A549 (cell line): ENCODE measurements at regions not wholly inside any gene's neighbourhood (a gene's known extent, or its start where the extent isn't known, plus 50 kb on each side); places are given as distances from the start of the nearest gene placed in this dataset.

ENCODE experiments used
- ATAC-seq, 2 experiments: fragments of 200-7000 bp in 1 of 2; fragments of >200 bp in 1 of 2; cut with Nextera tagmentation in 1 of 2; cut with Tn5 transposase in 1 of 2; 3 replicates each; pipeline versions ENCODE4 v1.8.0 to v1.9.1; 2018 to 2020; ENCODE audit warnings: mild to moderate bottlenecking in 1 of 2, moderate library complexity in 1 of 2
- CTCF ChIA-PET: fragments of 300-600 bp; sonication (Branson Sonifier 250); formaldehyde crosslinking; extraction: SDS; loops from one replicate; lab custom pipeline; 2021; ENCODE audit warnings: antibody characterized with exemption, inconsistent platforms; lab: Yijun Ruan, JAX
- POLR2A ChIA-PET: fragments of 350-600 bp; formaldehyde crosslinking; extraction: SDS; loops from one replicate; lab custom pipeline; 2021; ENCODE audit warnings: antibody characterized with exemption, inconsistent platforms; lab: Yijun Ruan, JAX
- DNase-seq, 2 experiments: peaks; one replicate each; pipeline versions ENCODE4 v3.0.0 to v3.0.0-alpha.2; 2011 to 2016; ENCODE audit warnings: low read depth in 1 of 2, low spot score in 1 of 2
- FAIRE-seq: peaks from 2 replicates; lab custom pipeline; 2011; peaks lifted over from hg19 to GRCh38; lab: Jason Lieb, UNC
- H3K27ac ChIP-seq, 2 experiments: fragments of >200 bp; sonication (Bioruptor Twin); formaldehyde crosslinking; 3 replicates each; pipeline ENCODE4 v1.5.1; 2016 to 2017
- H3K4me1 ChIP-seq: fragments of >200 bp; sonication (Bioruptor Twin); formaldehyde crosslinking; 3 replicates; pipeline ENCODE4 v1.6.1; 2016
- H3K4me2 ChIP-seq: fragments of >200 bp; sonication (Bioruptor Twin); formaldehyde crosslinking; 3 replicates; pipeline ENCODE4 v1.6.1; 2016
- H3K4me3 ChIP-seq: fragments of >200 bp; sonication (Bioruptor Twin); formaldehyde crosslinking; 3 replicates; pipeline ENCODE4 v1.5.1; 2016
- H3K9me3 ChIP-seq: fragments of >200 bp; sonication (Bioruptor Twin); formaldehyde crosslinking; 3 replicates; pipeline ENCODE4 v1.6.1; 2016
- BCL3 ChIP-seq: fragments of >200 bp; sonication (Bioruptor Twin); formaldehyde crosslinking; IDR thresholded peaks from 3 replicates; pipeline ENCODE4 v1.6.1; 2016
- BHLHE40 ChIP-seq: IDR thresholded peaks from 2 replicates; pipeline ENCODE4 v1.6.1; 2012; ENCODE audit warnings: low read depth, low read length, inconsistent platforms
- CHD2 ChIP-seq: fragments of 150-350 bp; IDR thresholded peaks from 2 replicates; pipeline ENCODE4 v1.6.1; 2014; ENCODE audit warnings: low read length; ENCODE audit not compliant: partially characterized antibody
- EHMT2 ChIP-seq: fragments of 200-600 bp; sonication (generic); IDR thresholded peaks from 2 replicates; pipeline ENCODE4 v1.6.1; 2016; ENCODE audit warnings: antibody characterized with exemption, low read depth, mild to moderate bottlenecking, moderate library complexity
- ELK1 ChIP-seq: fragments of 150-350 bp; IDR thresholded peaks from 2 replicates; pipeline ENCODE4 v1.6.1; 2014; ENCODE audit warnings: low read depth, mild to moderate bottlenecking, low read length
- EP300 ChIP-seq, 2 experiments: fragments of >200 bp; sonication (Bioruptor Twin); formaldehyde crosslinking; IDR thresholded peaks; 2 replicates in 1 of 2; 3 replicates in 1 of 2; pipeline ENCODE4 v1.6.1; 2016 to 2017
- GATA3 ChIP-seq: IDR thresholded peaks from 2 replicates; pipeline ENCODE4 v1.6.1; 2012; ENCODE audit warnings: borderline replicate concordance
- HES2 ChIP-seq: fragments of >200 bp; sonication (Bioruptor Twin); formaldehyde crosslinking; IDR thresholded peaks from 2 replicates; pipeline ENCODE4 v1.6.1; 2016
- HEYL ChIP-seq: fragments of 250-450 bp; sonication (Bioruptor Pico); IDR thresholded peaks from 2 replicates; pipeline ENCODE4 v1.8.0; 2021; ENCODE audit warnings: mild to moderate bottlenecking, moderate library complexity
- HMGXB4 ChIP-seq: fragments of 250-450 bp; sonication (Bioruptor Pico); IDR thresholded peaks from 2 replicates; pipeline ENCODE4 v1.5.0; 2021; ENCODE audit warnings: mild to moderate bottlenecking, moderate library complexity, borderline replicate concordance
- HOXB13 ChIP-seq: fragments of 250-450 bp; sonication (Bioruptor Pico); IDR thresholded peaks from 2 replicates; pipeline ENCODE4 v1.5.0; 2020; ENCODE audit warnings: low read depth, mild to moderate bottlenecking, moderate library complexity
- JUN ChIP-seq, 2 experiments: fragments of >200 bp; sonication (Bioruptor Twin); formaldehyde crosslinking; IDR thresholded peaks; 2 replicates in 1 of 2; 3 replicates in 1 of 2; pipeline ENCODE4 v1.6.1; 2016 to 2017
- KDM1A ChIP-seq: fragments of 200-600 bp; sonication (generic); IDR thresholded peaks from 2 replicates; pipeline ENCODE4 v1.6.1; 2016; ENCODE audit warnings: low read depth, mild to moderate bottlenecking
- KDM5A ChIP-seq: fragments of 200-600 bp; sonication (generic); IDR thresholded peaks from 2 replicates; pipeline ENCODE4 v1.6.1; 2016; ENCODE audit warnings: antibody characterized with exemption, mild to moderate bottlenecking
- MYC ChIP-seq: IDR thresholded peaks from 2 replicates; pipeline ENCODE4 v1.6.1; 2012; ENCODE audit warnings: mild to moderate bottlenecking, inconsistent platforms, low read length, improper control_type of control experiment, borderline replicate concordance
- NFE2L2 ChIP-seq: fragments of 150-350 bp; conservative IDR thresholded peaks from 2 replicates; pipeline ENCODE4 v1.6.1; 2014; ENCODE audit warnings: low read length
- NPAS2 ChIP-seq: fragments of 250-450 bp; sonication (Bioruptor Pico); IDR thresholded peaks from 2 replicates; pipeline ENCODE4 v1.8.0; 2022; ENCODE audit warnings: mild to moderate bottlenecking, moderate library complexity, borderline replicate concordance
- PBX3 ChIP-seq: IDR thresholded peaks from 2 replicates; pipeline ENCODE4 v1.6.1; 2012
- POLR2A ChIP-seq: IDR thresholded peaks from 2 replicates; pipeline ENCODE4 v1.6.1; 2012; ENCODE audit warnings: mild to moderate bottlenecking, low read length
- POLR2AphosphoS2 ChIP-seq: conservative IDR thresholded peaks from 2 replicates; pipeline ENCODE4 v1.6.1; 2012; ENCODE audit warnings: low read length, improper control_type of control experiment, inconsistent platforms
- RAD21 ChIP-seq, 2 experiments: fragments of >200 bp in 1 of 2; sonication (Bioruptor Twin) in 1 of 2; formaldehyde crosslinking in 1 of 2; IDR thresholded peaks in 1 of 2; conservative IDR thresholded peaks in 1 of 2; 2 replicates in 1 of 2; 3 replicates in 1 of 2; pipeline ENCODE4 v1.6.1; 2012 to 2018; ENCODE audit warnings: inconsistent platforms in 1 of 2
- RCOR1 ChIP-seq: fragments of 150-350 bp; IDR thresholded peaks from 2 replicates; pipeline ENCODE4 v1.6.1; 2014; ENCODE audit warnings: antibody characterized with exemption, low read length, low read depth
- REST ChIP-seq: fragments of 200-600 bp; sonication (generic); IDR thresholded peaks from 2 replicates; pipeline ENCODE4 v1.6.1; 2016; ENCODE audit warnings: antibody characterized with exemption, mild to moderate bottlenecking, moderate library complexity
- RFX5 ChIP-seq: fragments of 450-650 bp; IDR thresholded peaks from 2 replicates; pipeline ENCODE4 v1.7.1; 2014; ENCODE audit warnings: antibody characterized with exemption, mild to moderate bottlenecking, moderate library complexity
- TFCP2L1 ChIP-seq: fragments of 250-450 bp; sonication (Bioruptor Pico); IDR thresholded peaks from 2 replicates; pipeline ENCODE4 v1.5.0; 2021; ENCODE audit warnings: mild to moderate bottlenecking
- TP53 ChIP-seq: fragments of 250-450 bp; sonication (Bioruptor Pico); IDR thresholded peaks from 2 replicates; pipeline ENCODE4 v1.5.0; 2021; ENCODE audit warnings: mild to moderate bottlenecking, moderate library complexity
- ZC3H11A ChIP-seq: fragments of 450-650 bp; IDR thresholded peaks from 2 replicates; pipeline ENCODE4 v1.6.1; 2014; ENCODE audit warnings: antibody characterized with exemption, mild to moderate bottlenecking
- ZNF302 ChIP-seq: fragments of 250-450 bp; sonication (Bioruptor Pico); IDR thresholded peaks from 2 replicates; pipeline ENCODE4 v1.9.0; 2021; ENCODE audit warnings: inconsistent platforms, mild to moderate bottlenecking, moderate library complexity
- ZSCAN20 ChIP-seq: fragments of 250-450 bp; sonication (Bioruptor Pico); IDR thresholded peaks from 2 replicates; pipeline ENCODE4 v1.8.0; 2022; ENCODE audit warnings: mild to moderate bottlenecking, moderate library complexity
- WGBS: methylation state at CpG from one replicate; pipeline ENCODE4 v1.1.6; 2017; ENCODE audit errors: missing lambda C conversion rate; 5-methylcytosine and 5-hydroxymethylcytosine counted together

GRCh38 chr20:55333798-55334197 is 671.5 kb downstream of the CBLN4 start:
- Histone ChIP-seq H3K9me3 (no peaks in the 10 kb centered on the region), H3K4me1 (no peaks in the 10 kb centered on the region), H3K4me2 (no peak overlapping the region), H3K4me3 (no peak overlapping the region), H3K27ac (no peak overlapping the region)
- FAIRE-seq (no peak), DNase-seq (no peak), ATAC-seq (no peak)
- TF ChIP-seq RCOR1 (no peak), ZC3H11A (no peak), PBX3 (no peak), RAD21 (conservative IDR thresholded peaks at IDR 0.05 in 1 of 2, IDR thresholded peaks at IDR 0.05 in 1 of 2) (no peak), GATA3 (no peak), TFCP2L1 (CRISPR knock-in tag) (no peak), HEYL (no peak), HOXB13 (CRISPR knock-in tag) (no peak), EP300 (IDR thresholded peaks at IDR 0.05) (no peak), BHLHE40 (no peak), REST (no peak), HES2 (no peak), JUN (IDR thresholded peaks at IDR 0.05) (no peak), BCL3 (no peak), NPAS2 (CRISPR knock-in tag) (no peak), CHD2 (no peak)
- ChIA-PET POLR2A (no interaction called here), CTCF (no interaction called here)
- 0% methylated on average over 2 of the region's 2 CpGs for WGBS

GRCh38 chr20:55329108-55329507 is 676.2 kb downstream of the CBLN4 start:
- Histone ChIP-seq H3K9me3 (no peaks in the 10 kb centered on the region), H3K27ac (no peak overlapping the region), H3K4me2 (no peak overlapping the region), H3K4me3 (no peak overlapping the region), H3K4me1 (no peaks in the 10 kb centered on the region)
- ChIA-PET CTCF (no interaction called here), POLR2A (no interaction called here)
- no peak for DNase-seq
- no peak for FAIRE-seq
- no peak for ATAC-seq
- WGBS = 6% methylated on average over 4 of the region's 4 CpGs
- TF ChIP-seq RAD21 (conservative IDR thresholded peaks at IDR 0.05 in 1 of 2, IDR thresholded peaks at IDR 0.05 in 1 of 2) (no peak), ZNF302 (CRISPR knock-in tag) (no peak), KDM5A (no peak), TP53 (CRISPR knock-in tag) (no peak), POLR2AphosphoS2 (no peak), KDM1A (no peak), RFX5 (no peak), POLR2A (no peak), HOXB13 (CRISPR knock-in tag) (no peak), NPAS2 (CRISPR knock-in tag) (no peak), ZSCAN20 (CRISPR knock-in tag) (no peak), ELK1 (no peak), NFE2L2 (no peak), MYC (no peak), EHMT2 (no peak), PBX3 (no peak), HMGXB4 (CRISPR knock-in tag) (no peak)
